ENCODE measurements at regions not wholly inside any gene's neighbourhood (a gene's known extent, or its start where the extent isn't known, plus 50 kb on each side); places are given as distances from the start of the nearest gene placed in this dataset.

DNA sequence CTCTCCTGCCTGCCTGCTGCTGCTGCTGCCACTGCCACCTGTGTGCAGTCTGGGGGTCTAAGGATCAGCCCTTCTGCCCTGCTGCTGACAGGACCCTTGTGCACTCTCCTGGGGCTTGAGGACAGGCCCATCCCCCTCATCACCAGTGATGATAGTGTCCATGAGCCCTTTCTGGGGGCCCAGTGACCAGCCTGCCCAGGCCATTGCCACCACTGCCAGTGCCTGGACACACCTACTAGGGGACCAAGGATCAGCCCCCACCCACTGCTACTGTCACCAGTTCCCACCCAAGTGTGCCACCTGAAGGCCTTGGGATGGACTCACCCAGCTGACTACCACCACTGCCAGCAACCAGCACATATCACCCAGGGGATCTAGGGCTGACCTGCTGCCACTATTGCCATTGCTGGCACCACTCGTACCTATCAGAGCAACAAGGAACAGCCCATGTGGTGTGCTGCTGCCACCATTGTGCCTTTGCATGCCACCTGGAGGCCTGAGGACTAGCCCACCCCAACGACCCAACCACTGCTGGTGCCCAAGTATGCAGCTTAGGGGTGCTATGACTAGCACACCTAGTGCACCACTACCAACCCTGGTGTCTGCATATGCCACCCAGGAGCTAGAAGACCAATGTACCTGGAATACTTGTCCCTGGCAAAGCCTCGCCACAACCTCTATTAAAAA lies 994.3 kb downstream of the PCDH17 start:
- Histone ChIP-seq H3K27ac (ENCODE audit: extremely low read depth, low read depth, low read length) (no peak overlapping the region), H3K9me3 (ENCODE audit: control insufficient read depth, insufficient read depth, low read depth, low read length) (no peaks in the 10 kb centered on the region), H3K4me3 (ENCODE audit: low read depth, low read length) (no peak overlapping the region), H3K36me3 (ENCODE audit: control insufficient read depth in 2 of 2, insufficient read depth in 1 of 2, low read length in 2 of 2) (no peaks in the 10 kb centered on the region), H3K4me1 (ENCODE audit: control insufficient read depth, insufficient read depth, low read length) (no peaks in the 10 kb centered on the region)
- POLR2A ChIA-PET: no interaction called here
- CTCF ChIA-PET: no interaction called here
- TF ChIP-seq, protein P1, sequence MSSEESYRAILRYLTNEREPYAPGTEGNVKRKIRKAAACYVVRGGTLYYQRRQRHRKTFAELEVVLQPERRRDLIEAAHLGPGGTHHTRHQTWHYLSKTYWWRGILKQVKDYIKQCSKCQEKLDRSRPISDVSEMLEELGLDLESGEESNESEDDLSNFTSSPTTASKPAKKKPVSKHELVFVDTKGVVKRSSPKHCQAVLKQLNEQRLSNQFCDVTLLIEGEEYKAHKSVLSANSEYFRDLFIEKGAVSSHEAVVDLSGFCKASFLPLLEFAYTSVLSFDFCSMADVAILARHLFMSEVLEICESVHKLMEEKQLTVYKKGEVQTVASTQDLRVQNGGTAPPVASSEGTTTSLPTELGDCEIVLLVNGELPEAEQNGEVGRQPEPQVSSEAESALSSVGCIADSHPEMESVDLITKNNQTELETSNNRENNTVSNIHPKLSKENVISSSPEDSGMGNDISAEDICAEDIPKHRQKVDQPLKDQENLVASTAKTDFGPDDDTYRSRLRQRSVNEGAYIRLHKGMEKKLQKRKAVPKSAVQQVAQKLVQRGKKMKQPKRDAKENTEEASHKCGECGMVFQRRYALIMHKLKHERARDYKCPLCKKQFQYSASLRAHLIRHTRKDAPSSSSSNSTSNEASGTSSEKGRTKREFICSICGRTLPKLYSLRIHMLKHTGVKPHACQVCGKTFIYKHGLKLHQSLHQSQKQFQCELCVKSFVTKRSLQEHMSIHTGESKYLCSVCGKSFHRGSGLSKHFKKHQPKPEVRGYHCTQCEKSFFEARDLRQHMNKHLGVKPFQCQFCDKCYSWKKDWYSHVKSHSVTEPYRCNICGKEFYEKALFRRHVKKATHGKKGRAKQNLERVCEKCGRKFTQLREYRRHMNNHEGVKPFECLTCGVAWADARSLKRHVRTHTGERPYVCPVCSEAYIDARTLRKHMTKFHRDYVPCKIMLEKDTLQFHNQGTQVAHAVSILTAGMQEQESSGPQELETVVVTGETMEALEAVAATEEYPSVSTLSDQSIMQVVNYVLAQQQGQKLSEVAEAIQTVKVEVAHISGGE (tag by site-specific recombination; conservative IDR thresholded peaks at IDR 0.05; ENCODE audit: low read depth): no peak
- no peak for TF ChIP-seq ZNF707 (tag by site-specific recombination; IDR thresholded peaks at IDR 0.05)
- no peak for TF ChIP-seq ZNF701 (tag by site-specific recombination; IDR thresholded peaks at IDR 0.05)
- TF ChIP-seq PRDM4 (tag by site-specific recombination; IDR thresholded peaks at IDR 0.05): no peak
- no peak for TF ChIP-seq ZNF624 (tag by site-specific recombination; IDR thresholded peaks at IDR 0.05)
- TF ChIP-seq ZNF274 (IDR thresholded peaks at IDR 0.05; ENCODE audit: low read length): no peak
- TF ChIP-seq ZNF274 (tag by site-specific recombination; IDR thresholded peaks at IDR 0.05; ENCODE audit: borderline replicate concordance): no peak
- no peak for TF ChIP-seq PBX3 (CRISPR knock-in tag; IDR thresholded peaks at IDR 0.05)
- no peak for TF ChIP-seq ZNF664 (tag by site-specific recombination; IDR thresholded peaks at IDR 0.05)
- TF ChIP-seq ZNF645 (tag by site-specific recombination; IDR thresholded peaks at IDR 0.05): no peak
- no peak for TF ChIP-seq ZFHX2 (tag by site-specific recombination; conservative IDR thresholded peaks at IDR 0.05)
- TF ChIP-seq ZNF514 (tag by site-specific recombination; IDR thresholded peaks at IDR 0.05): no peak
- TF ChIP-seq ZBTB17 (tag by site-specific recombination; IDR thresholded peaks at IDR 0.05): no peak
- no peak for TF ChIP-seq ZNF19 (tag by site-specific recombination; IDR thresholded peaks at IDR 0.05; ENCODE audit: low read depth)
- TF ChIP-seq GLI4 (tag by site-specific recombination; IDR thresholded peaks at IDR 0.05): no peak
- TF ChIP-seq, protein P2, sequence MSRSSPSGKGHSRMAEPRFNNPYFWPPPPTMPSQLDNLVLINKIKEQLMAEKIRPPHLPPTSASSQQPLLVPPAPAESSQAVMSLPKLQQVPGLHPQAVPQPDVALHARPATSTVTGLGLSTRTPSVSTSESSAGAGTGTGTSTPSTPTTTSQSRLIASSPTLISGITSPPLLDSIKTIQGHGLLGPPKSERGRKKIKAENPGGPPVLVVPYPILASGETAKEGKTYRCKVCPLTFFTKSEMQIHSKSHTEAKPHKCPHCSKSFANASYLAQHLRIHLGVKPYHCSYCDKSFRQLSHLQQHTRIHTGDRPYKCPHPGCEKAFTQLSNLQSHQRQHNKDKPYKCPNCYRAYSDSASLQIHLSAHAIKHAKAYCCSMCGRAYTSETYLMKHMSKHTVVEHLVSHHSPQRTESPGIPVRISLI (tag by site-specific recombination; IDR thresholded peaks at IDR 0.05): no peak
- no peak for TF ChIP-seq TCF7L2 (IDR thresholded peaks at IDR 0.05; ENCODE audit: borderline replicate concordance, low read depth, low read length)
- TF ChIP-seq ZNF311 (tag by site-specific recombination; IDR thresholded peaks at IDR 0.05; ENCODE audit: borderline replicate concordance): no peak

Data from HEK293 (cell line).